ENCODE measurements at regions not wholly inside any gene's neighbourhood (a gene's known extent, or its start where the extent isn't known, plus 50 kb on each side); places are given as distances from the start of the nearest gene placed in this dataset.

DNA sequence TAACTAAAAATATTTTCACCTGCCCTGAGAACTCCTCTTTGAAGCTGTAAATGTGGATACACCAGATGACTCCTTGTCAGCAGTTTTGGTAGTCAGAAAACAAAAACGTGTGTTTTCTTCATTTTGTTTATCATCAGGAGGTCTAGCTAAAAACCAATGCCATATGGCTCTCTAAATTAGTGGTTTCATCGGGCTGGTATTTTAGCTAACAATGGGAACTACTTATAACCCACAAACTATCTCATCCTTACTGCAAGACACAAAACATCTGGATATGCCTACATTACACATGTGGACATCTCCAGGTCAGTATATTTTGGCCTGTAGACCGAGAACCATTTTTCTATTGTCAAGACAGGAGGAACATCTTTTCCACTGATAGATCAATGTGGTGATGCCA is 56.2 kb downstream of the GAS1 start:
- H3K27me3 Mint-ChIP-seq (ENCODE audit: low read depth, unreplicated experiment), result peaks cover 9% of the 10 kb centered on the region
- peaks cover 8% of the 10 kb centered on the region for H3K4me1 ChIP-seq (ENCODE audit: insufficient read depth, low read length)
- no peak overlapping the region for H3K27ac Mint-ChIP-seq (ENCODE audit: unreplicated experiment)
- H2AFZ ChIP-seq (ENCODE audit: low read depth, low read length), result no peak overlapping the region
- H3K36me3 ChIP-seq (ENCODE audit: insufficient read depth, low read length), result no peaks in the 10 kb centered on the region
- no peak overlapping the region for H3K4me3 ChIP-seq (ENCODE audit: insufficient read depth, low read depth, low read length)
- no peaks in the 10 kb centered on the region for H3K36me3 Mint-ChIP-seq (ENCODE audit: low read depth, unreplicated experiment)
- no peak overlapping the region for H3K9ac ChIP-seq (ENCODE audit: low read length)
- no peaks in the 10 kb centered on the region for H3K79me2 ChIP-seq (ENCODE audit: insufficient read depth, low read length)
- H3K4me2 ChIP-seq (ENCODE audit: low read length), result no peak overlapping the region
- H4K20me1 ChIP-seq (ENCODE audit: insufficient read depth, low read length), result no peaks in the 10 kb centered on the region
- no peak for FAIRE-seq
- H3K27me3 ChIP-seq (ENCODE audit: insufficient read depth, low read length), result no peaks in the 10 kb centered on the region
- TF ChIP-seq, protein P1, sequence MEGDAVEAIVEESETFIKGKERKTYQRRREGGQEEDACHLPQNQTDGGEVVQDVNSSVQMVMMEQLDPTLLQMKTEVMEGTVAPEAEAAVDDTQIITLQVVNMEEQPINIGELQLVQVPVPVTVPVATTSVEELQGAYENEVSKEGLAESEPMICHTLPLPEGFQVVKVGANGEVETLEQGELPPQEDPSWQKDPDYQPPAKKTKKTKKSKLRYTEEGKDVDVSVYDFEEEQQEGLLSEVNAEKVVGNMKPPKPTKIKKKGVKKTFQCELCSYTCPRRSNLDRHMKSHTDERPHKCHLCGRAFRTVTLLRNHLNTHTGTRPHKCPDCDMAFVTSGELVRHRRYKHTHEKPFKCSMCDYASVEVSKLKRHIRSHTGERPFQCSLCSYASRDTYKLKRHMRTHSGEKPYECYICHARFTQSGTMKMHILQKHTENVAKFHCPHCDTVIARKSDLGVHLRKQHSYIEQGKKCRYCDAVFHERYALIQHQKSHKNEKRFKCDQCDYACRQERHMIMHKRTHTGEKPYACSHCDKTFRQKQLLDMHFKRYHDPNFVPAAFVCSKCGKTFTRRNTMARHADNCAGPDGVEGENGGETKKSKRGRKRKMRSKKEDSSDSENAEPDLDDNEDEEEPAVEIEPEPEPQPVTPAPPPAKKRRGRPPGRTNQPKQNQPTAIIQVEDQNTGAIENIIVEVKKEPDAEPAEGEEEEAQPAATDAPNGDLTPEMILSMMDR (IDR thresholded peaks at IDR 0.05; ENCODE audit: insufficient read depth, low read depth, low read length), result no peak
- no peak for TF ChIP-seq EZH2 (IDR thresholded peaks at IDR 0.05; ENCODE audit: insufficient read depth, low read length)
- DNase-seq (ENCODE audit: low read depth), result no peak
- H3K9me3 ChIP-seq (ENCODE audit: insufficient read depth, low read depth, low read length), result no peaks in the 10 kb centered on the region
- peaks cover 7% of the 10 kb centered on the region for H3K4me1 Mint-ChIP-seq (ENCODE audit: low read depth, unreplicated experiment)
- H3K4me3 Mint-ChIP-seq (ENCODE audit: unreplicated experiment), result no peak overlapping the region
- H3K27ac ChIP-seq (ENCODE audit: low read depth, low read length), result no peak overlapping the region
- no peaks in the 10 kb centered on the region for H3K9me3 Mint-ChIP-seq (ENCODE audit: unreplicated experiment)

DNA sequence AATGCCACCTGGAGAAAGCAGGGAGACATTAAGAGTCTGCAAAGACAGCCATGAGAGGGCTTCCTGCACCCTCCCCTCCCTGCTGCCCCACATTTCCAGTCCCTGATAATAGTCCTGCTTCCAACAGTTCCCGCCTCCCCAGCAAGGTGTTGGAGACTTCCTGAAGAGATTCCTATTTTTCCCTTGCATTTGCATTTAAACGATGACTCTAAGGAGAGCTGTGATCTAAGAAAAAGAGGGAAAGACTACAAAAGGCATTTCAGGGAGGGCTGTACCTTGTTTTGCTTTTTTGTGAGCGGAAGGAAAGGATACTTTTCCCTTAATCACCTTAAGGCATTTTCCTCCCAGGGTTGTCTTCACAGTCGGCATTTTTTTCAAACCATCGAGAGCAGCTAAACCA is 62.1 kb downstream of the GAS1 start:
- Mint-ChIP-seq H3K9me3 (ENCODE audit: unreplicated experiment) (no peaks in the 10 kb centered on the region), H3K27ac (ENCODE audit: unreplicated experiment) (no peak overlapping the region), H3K36me3 (ENCODE audit: low read depth, unreplicated experiment) (no peaks in the 10 kb centered on the region), H3K4me3 (ENCODE audit: unreplicated experiment) (no peak overlapping the region), H3K27me3 (ENCODE audit: low read depth, unreplicated experiment) (peaks cover 14% of the 10 kb centered on the region), H3K4me1 (ENCODE audit: low read depth, unreplicated experiment) (no peaks in the 10 kb centered on the region)
- Histone ChIP-seq H4K20me1 (ENCODE audit: insufficient read depth, low read length) (no peaks in the 10 kb centered on the region), H3K4me3 (ENCODE audit: insufficient read depth, low read depth, low read length) (no peak overlapping the region), H3K9me3 (ENCODE audit: insufficient read depth, low read depth, low read length) (no peaks in the 10 kb centered on the region), H2AFZ (ENCODE audit: low read depth, low read length) (no peak overlapping the region), H3K27ac (ENCODE audit: low read depth, low read length) (no peak overlapping the region), H3K4me1 (ENCODE audit: insufficient read depth, low read length) (no peaks in the 10 kb centered on the region), H3K9ac (ENCODE audit: low read length) (no peak overlapping the region), H3K4me2 (ENCODE audit: low read length) (no peak overlapping the region), H3K27me3 (ENCODE audit: insufficient read depth, low read length) (no peaks in the 10 kb centered on the region), H3K36me3 (ENCODE audit: insufficient read depth, low read length) (no peaks in the 10 kb centered on the region), H3K79me2 (ENCODE audit: insufficient read depth, low read length) (no peaks in the 10 kb centered on the region)
- TF ChIP-seq, protein P1 (IDR thresholded peaks at IDR 0.05; ENCODE audit: insufficient read depth, low read depth, low read length), result no peak
- no peak for TF ChIP-seq EZH2 (IDR thresholded peaks at IDR 0.05; ENCODE audit: insufficient read depth, low read length)
- DNase-seq (ENCODE audit: low read depth), result no peak
- no peak for FAIRE-seq

DNA sequence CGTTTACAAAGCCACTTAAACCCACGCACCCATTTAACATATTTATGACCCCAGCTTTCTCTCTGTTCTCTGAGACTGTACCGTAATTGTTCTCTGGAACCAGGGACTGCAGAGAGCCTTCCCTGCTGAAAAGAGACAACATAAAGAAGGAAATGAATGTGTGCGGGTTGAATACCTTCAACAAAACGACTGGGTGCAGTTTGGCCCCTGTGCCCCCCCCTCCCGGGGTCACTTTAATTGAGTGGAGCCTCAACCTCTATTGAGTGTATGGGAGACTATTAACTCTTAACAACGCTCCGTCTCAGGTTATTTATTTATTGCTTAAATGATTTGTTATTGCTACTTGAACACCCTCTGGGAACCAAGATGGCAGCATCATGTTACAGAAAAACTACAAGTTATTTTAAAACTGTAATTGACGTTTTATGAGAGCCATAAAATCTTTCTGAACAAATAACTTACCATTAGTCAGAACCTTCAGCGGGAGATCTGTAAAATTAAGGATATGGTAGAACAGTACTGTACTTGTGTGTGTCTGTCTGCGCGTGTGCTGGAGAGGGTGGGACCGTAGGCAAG is 70.6 kb downstream of the GAS1 start:
- no peak overlapping the region for H3K9ac ChIP-seq (ENCODE audit: low read length)
- TF ChIP-seq, protein P1 (IDR thresholded peaks at IDR 0.05; ENCODE audit: insufficient read depth, low read depth, low read length), result no peak
- no peak for TF ChIP-seq EZH2 (IDR thresholded peaks at IDR 0.05; ENCODE audit: insufficient read depth, low read length)
- H3K27ac Mint-ChIP-seq (ENCODE audit: unreplicated experiment), result no peak overlapping the region
- H3K27ac ChIP-seq (ENCODE audit: low read depth, low read length), result no peak overlapping the region
- no peak overlapping the region for H3K4me3 ChIP-seq (ENCODE audit: insufficient read depth, low read depth, low read length)
- DNase-seq (ENCODE audit: low read depth) (no peak), FAIRE-seq (no peak)
- H3K9me3 ChIP-seq (ENCODE audit: insufficient read depth, low read depth, low read length), result no peaks in the 10 kb centered on the region
- peaks cover 1% of the 10 kb centered on the region for H3K9me3 Mint-ChIP-seq (ENCODE audit: unreplicated experiment)
- no peak overlapping the region for H3K4me3 Mint-ChIP-seq (ENCODE audit: unreplicated experiment)
- no peaks in the 10 kb centered on the region for H3K27me3 ChIP-seq (ENCODE audit: insufficient read depth, low read length)
- H3K4me1 Mint-ChIP-seq (ENCODE audit: low read depth, unreplicated experiment), result no peaks in the 10 kb centered on the region
- no peaks in the 10 kb centered on the region for H3K36me3 Mint-ChIP-seq (ENCODE audit: low read depth, unreplicated experiment)
- H3K79me2 ChIP-seq (ENCODE audit: insufficient read depth, low read length), result no peaks in the 10 kb centered on the region
- H4K20me1 ChIP-seq (ENCODE audit: insufficient read depth, low read length), result no peaks in the 10 kb centered on the region
- H3K4me2 ChIP-seq (ENCODE audit: low read length), result no peak overlapping the region
- no peaks in the 10 kb centered on the region for H3K4me1 ChIP-seq (ENCODE audit: insufficient read depth, low read length)
- H2AFZ ChIP-seq (ENCODE audit: low read depth, low read length), result no peak overlapping the region
- H3K27me3 Mint-ChIP-seq (ENCODE audit: low read depth, unreplicated experiment), result no peaks in the 10 kb centered on the region
- H3K36me3 ChIP-seq (ENCODE audit: insufficient read depth, low read length), result no peaks in the 10 kb centered on the region

All from astrocyte (in vitro differentiated cells and primary cell).